GM23338 (cell line): ENCODE measurements at regions not wholly inside any gene's neighbourhood (a gene's known extent, or its start where the extent isn't known, plus 50 kb on each side); places are given as distances from the start of the nearest gene placed in this dataset.

Experiments used
- ATAC-seq: fragments of 200-7000 bp; cut with Tn5 transposase; 3 replicates; pipeline ENCODE4 v1.9.1; 2020
- DNase-seq: peaks from one replicate; pipeline ENCODE4 v3.0.0-alpha.2; 2015; ENCODE audit warnings: low spot score
- H2AFZ ChIP-seq: fragments of 200-600 bp; sonication (generic); 2 replicates; pipeline ENCODE4 v1.8.0; 2016; ENCODE audit warnings: antibody characterized with exemption, mild to moderate bottlenecking, moderate library complexity
- H3F3A ChIP-seq: fragments of 200-600 bp; sonication (generic); replicated peaks from 2 replicates; pipeline ENCODE4 v1.8.0; 2017; ENCODE audit warnings: antibody characterized with exemption, mixed run types, low read depth
- H3K27ac ChIP-seq: fragments of 200-600 bp; sonication (generic); 2 replicates; pipeline ENCODE4 v1.6.1; 2016; ENCODE audit warnings: low read depth
- H3K27me3 ChIP-seq: fragments of 200-600 bp; sonication (generic); 2 replicates; pipeline ENCODE4 v1.8.0; 2016; ENCODE audit warnings: mild to moderate bottlenecking, mixed run types, moderate library complexity; ENCODE audit not compliant: insufficient read depth
- H3K36me3 ChIP-seq: fragments of 200-600 bp; sonication (generic); 2 replicates; pipeline ENCODE4 v1.8.0; 2016; ENCODE audit warnings: mild to moderate bottlenecking; ENCODE audit not compliant: insufficient read depth
- H3K4me1 ChIP-seq: fragments of 200-600 bp; sonication (generic); 2 replicates; pipeline ENCODE4 v1.8.0; 2016; ENCODE audit warnings: mild to moderate bottlenecking, moderate library complexity; ENCODE audit not compliant: insufficient read depth
- H3K4me2 ChIP-seq: fragments of 200-600 bp; sonication (generic); 2 replicates; pipeline ENCODE4 v1.7.1; 2017; ENCODE audit warnings: mixed run types
- H3K4me3 ChIP-seq: fragments of 200-600 bp; sonication (generic); 2 replicates; pipeline ENCODE4 v1.6.1; 2016; ENCODE audit warnings: mixed run types
- H3K79me2 ChIP-seq: fragments of 200-600 bp; sonication (generic); replicated peaks from 2 replicates; pipeline ENCODE4 v1.8.0; 2017; ENCODE audit warnings: mild to moderate bottlenecking; ENCODE audit not compliant: insufficient read depth
- H3K9me2 ChIP-seq: fragments of 200-600 bp; sonication (generic); 2 replicates; pipeline ENCODE4 v1.8.0; 2017; ENCODE audit not compliant: insufficient read depth
- H4K20me1 ChIP-seq: fragments of 200-600 bp; sonication (generic); replicated peaks from 2 replicates; pipeline ENCODE4 v1.8.0; 2017; ENCODE audit warnings: mild to moderate bottlenecking; ENCODE audit not compliant: insufficient read depth
- H3K27ac Mint-ChIP-seq: 2 replicates; pipeline ENCODE4 v1.8.0; 2020; ENCODE audit warnings: inconsistent platforms, mild to moderate bottlenecking, moderate library complexity, mixed read lengths
- H3K27me3 Mint-ChIP-seq: 3 replicates; pipeline ENCODE4 v1.8.0; 2022; ENCODE audit warnings: low read depth, mild to moderate bottlenecking, moderate library complexity, mixed read lengths, inconsistent platforms; ENCODE audit not compliant: insufficient read depth, poor library complexity
- H3K36me3 Mint-ChIP-seq: 3 replicates; pipeline ENCODE4 v1.8.0; 2021; ENCODE audit warnings: low read depth, mild to moderate bottlenecking, inconsistent platforms, moderate library complexity, mixed read lengths
- H3K4me1 Mint-ChIP-seq: 3 replicates; pipeline ENCODE4 v1.8.0; 2020; ENCODE audit warnings: mild to moderate bottlenecking, inconsistent platforms, mixed read lengths
- H3K4me3 Mint-ChIP-seq: 3 replicates; pipeline ENCODE4 v1.8.0; 2021; ENCODE audit warnings: moderate library complexity, mild to moderate bottlenecking, inconsistent platforms, mixed read lengths
- H3K9me3 Mint-ChIP-seq: 3 replicates; pipeline ENCODE4 v1.8.0; 2020; ENCODE audit warnings: moderate library complexity, mild to moderate bottlenecking, inconsistent platforms, mixed read lengths
- CREB1 ChIP-seq: fragments of 250-450 bp; sonication (Bioruptor Pico); IDR thresholded peaks from 2 replicates; pipeline ENCODE4 v1.5.0; 2020; ENCODE audit warnings: low read depth, mild to moderate bottlenecking, moderate library complexity
- CTCF ChIP-seq, 2 experiments: fragments of 200-600 bp in 1 of 2; sonication (generic) in 1 of 2; conservative IDR thresholded peaks; 2 replicates each; pipeline versions ENCODE4 v1.5.1 to v1.6.1; 2016 to 2017; ENCODE audit warnings: antibody characterized with exemption in 2 of 2, low read depth in 2 of 2, mild to moderate bottlenecking in 2 of 2, moderate library complexity in 1 of 2
- ETS1 ChIP-seq: IDR thresholded peaks from 2 replicates; pipeline ENCODE4 v1.6.1; 2016; ENCODE audit warnings: antibody characterized with exemption
- EZH2 ChIP-seq: fragments of 200-600 bp; sonication (generic); IDR thresholded peaks from one replicate; pipeline ENCODE4 v1.8.0; 2017; ENCODE audit warnings: antibody characterized with exemption, mild to moderate bottlenecking, low read depth; ENCODE audit not compliant: unreplicated experiment
- EZH2phosphoT487 ChIP-seq: fragments of 200-600 bp; sonication (generic); IDR thresholded peaks from one replicate; pipeline ENCODE4 v1.8.1; 2018; ENCODE audit warnings: antibody characterized with exemption; ENCODE audit not compliant: unreplicated experiment
- JUNB ChIP-seq: IDR thresholded peaks from one replicate; pipeline ENCODE4 v1.6.1; 2016; ENCODE audit warnings: antibody characterized with exemption; ENCODE audit not compliant: unreplicated experiment
- NANOG ChIP-seq: IDR thresholded peaks from 2 replicates; pipeline ENCODE4 v1.6.1; 2016; ENCODE audit warnings: antibody characterized with exemption, borderline replicate concordance
- POLR2AphosphoS5 ChIP-seq: IDR thresholded peaks from 2 replicates; pipeline ENCODE4 v1.6.1; 2016; ENCODE audit warnings: antibody characterized with exemption, low read depth
- REST ChIP-seq: IDR thresholded peaks from one replicate; pipeline ENCODE4 v1.6.1; 2018; ENCODE audit warnings: antibody characterized with exemption; ENCODE audit not compliant: unreplicated experiment
- STAT1 ChIP-seq: IDR thresholded peaks from one replicate; pipeline ENCODE4 v1.6.1; 2016; ENCODE audit warnings: antibody characterized with exemption; ENCODE audit not compliant: unreplicated experiment
- ZNF114 ChIP-seq: fragments of 250-450 bp; sonication (Bioruptor Pico); IDR thresholded peaks from 2 replicates; pipeline ENCODE4 v1.5.0; 2020; ENCODE audit warnings: mild to moderate bottlenecking, moderate library complexity
- ZNF331 ChIP-seq: fragments of 250-450 bp; sonication (Bioruptor Pico); IDR thresholded peaks from 2 replicates; pipeline ENCODE4 v1.5.0; 2020; ENCODE audit warnings: low read depth, mild to moderate bottlenecking, moderate library complexity
- ZNF462 ChIP-seq: fragments of 250-450 bp; sonication (Bioruptor Pico); IDR thresholded peaks from 2 replicates; pipeline ENCODE4 v1.5.0; 2020; ENCODE audit warnings: mild to moderate bottlenecking, moderate library complexity

- TF ChIP-seq REST = no peak
- TF ChIP-seq EZH2phosphoT487 = no peak
- no peak for TF ChIP-seq EZH2
- no peak for TF ChIP-seq ETS1
- no peak for TF ChIP-seq ZNF331 (CRISPR knock-in tag)
- TF ChIP-seq POLR2AphosphoS5 = no peak
- no peak for TF ChIP-seq ZNF114
- TF ChIP-seq JUNB = no peak
- no peak for TF ChIP-seq ZNF462
- no peak for TF ChIP-seq NANOG
- no peak for TF ChIP-seq CTCF (conservative IDR thresholded peaks at IDR 0.05; ENCODE audit: low read depth in 2 of 2)
- no peak for TF ChIP-seq STAT1
- no peak for TF ChIP-seq CREB1 (CRISPR knock-in tag)
- DNase-seq (no peak), ATAC-seq (no peak)
- no peaks in the 10 kb centered on the region for H3K4me1 ChIP-seq
- no peak overlapping the region for H3K4me3 Mint-ChIP-seq
- H3K4me3 ChIP-seq = no peak overlapping the region
- no peaks in the 10 kb centered on the region for H3K79me2 ChIP-seq
- no peaks in the 10 kb centered on the region for H3F3A ChIP-seq
- H3K4me1 Mint-ChIP-seq = peaks cover 6% of the 10 kb centered on the region
- H3K4me2 ChIP-seq = no peak overlapping the region
- H3K27me3 ChIP-seq = no peaks in the 10 kb centered on the region
- H3K9me2 ChIP-seq = peaks cover 4% of the 10 kb centered on the region
- no peak overlapping the region for H2AFZ ChIP-seq
- no peak overlapping the region for H3K27ac Mint-ChIP-seq
- H3K27ac ChIP-seq = no peak overlapping the region
- H3K36me3 ChIP-seq = no peaks in the 10 kb centered on the region
- H3K36me3 Mint-ChIP-seq = no peaks in the 10 kb centered on the region
- H3K9me3 Mint-ChIP-seq = no peaks in the 10 kb centered on the region
- H3K27me3 Mint-ChIP-seq = no peaks in the 10 kb centered on the region
- H4K20me1 ChIP-seq = no peaks in the 10 kb centered on the region
These were observed 947.5 kb downstream of the PCDH7 start for GRCh38 chr4:31667686-31668085.
